K562 (cell line): ENCODE measurements at regions not wholly inside any gene's neighbourhood (a gene's known extent, or its start where the extent isn't known, plus 50 kb on each side); places are given as distances from the start of the nearest gene placed in this dataset.

Experiments used
- ATAC-seq: fragments of 200-7000 bp; cut with Tn5 transposase; 3 replicates; pipeline ENCODE4 v1.9.1; 2020; ENCODE audit warnings: moderate library complexity
- BruUV-seq: library from RNA; stranded (reverse); fragments of 400-500 nt; replicated peaks from 2 replicates; lab custom pipeline; 2021; lab: Mats Ljungman, UMichigan
- CTCF ChIA-PET: fragments of 300-600 bp; formaldehyde crosslinking; extraction: SDS; loops from one replicate; lab custom pipeline; 2021; ENCODE audit warnings: low intra/inter-chr PET ratio; lab: Yijun Ruan, JAX
- POLR2A ChIA-PET: fragments of 300-600, 350-650 bp; sonication (Branson Sonifier 250); formaldehyde crosslinking; extraction: SDS; loops from one replicate; lab custom pipeline; 2021; ENCODE audit warnings: antibody characterized with exemption, inconsistent platforms; lab: Yijun Ruan, JAX
- DNase-seq, 4 experiments: peaks; one replicate each; pipeline versions ENCODE4 v3.0.0 to v3.0.0-alpha.2; 2011 to 2018; ENCODE audit warnings: low spot score in 3 of 4, mixed read lengths in 3 of 4; ENCODE audit errors: extremely low read depth in 1 of 4
- FAIRE-seq: peaks from 2 replicates; lab custom pipeline; 2011; peaks lifted over from hg19 to GRCh38; lab: Jason Lieb, UNC
- H2AFZ ChIP-seq: 2 replicates; pipeline ENCODE4 v1.6.0; 2011; ENCODE audit warnings: low read depth, low read length, control low read depth, inconsistent platforms
- H3K27ac ChIP-seq: fragments of 200-600 bp; 3 replicates; pipeline ENCODE4 v1.8.0; 2011; ENCODE audit warnings: low read depth, mild to moderate bottlenecking, control low read depth, inconsistent platforms, low read length, moderate library complexity, mixed read lengths; ENCODE audit errors: extremely low read depth
- H3K27me3 ChIP-seq, 2 experiments: fragments of 300-600 bp in 1 of 2; 2 replicates in 1 of 2; 3 replicates in 1 of 2; pipeline versions ENCODE4 v1.6.0 to v1.8.0; 2011; ENCODE audit warnings: inconsistent platforms in 2 of 2, low read length in 2 of 2, mild to moderate bottlenecking in 1 of 2, mixed read lengths in 1 of 2, moderate library complexity in 1 of 2; ENCODE audit not compliant: control insufficient read depth in 2 of 2, insufficient read depth in 2 of 2
- H3K36me3 ChIP-seq: fragments of 300-600 bp; 3 replicates; pipeline ENCODE4 v1.8.0; 2011; ENCODE audit warnings: mild to moderate bottlenecking, low read length, inconsistent platforms; ENCODE audit not compliant: control insufficient read depth, insufficient read depth
- H3K4me1 ChIP-seq, 2 experiments: fragments of 200-600 bp in 1 of 2; replicated peaks in 1 of 2; 2 replicates in 1 of 2; 3 replicates in 1 of 2; pipeline versions ENCODE4 v1.5.1 to v1.8.0; 2011; ENCODE audit warnings: inconsistent platforms in 2 of 2, low read length in 2 of 2, mild to moderate bottlenecking in 1 of 2, mixed read lengths in 1 of 2, moderate library complexity in 1 of 2; ENCODE audit not compliant: control insufficient read depth in 2 of 2, insufficient read depth in 2 of 2
- H3K4me2 ChIP-seq: 2 replicates; pipeline ENCODE4 v1.6.1; 2011; ENCODE audit warnings: low read length, control low read depth, inconsistent platforms, mixed read lengths; ENCODE audit not compliant: insufficient read depth
- H3K4me3 ChIP-seq: fragments of 200-600 bp; sonication (generic), shearing (Covaris generic); 2 replicates; pipeline ENCODE4 v1.5.1; 2016; ENCODE audit warnings: control low read depth, inconsistent platforms
- H3K79me2 ChIP-seq: fragments of 200-600 bp; 3 replicates; pipeline ENCODE4 v1.8.0; 2011; ENCODE audit warnings: low read length, inconsistent platforms; ENCODE audit not compliant: control insufficient read depth, insufficient read depth
- H3K9ac ChIP-seq, 2 experiments: 2 replicates each; pipeline versions ENCODE4 v1.6.0 to v1.6.1; 2011; ENCODE audit warnings: low read depth in 2 of 2, low read length in 2 of 2, control low read depth in 1 of 2, inconsistent platforms in 1 of 2, mild to moderate bottlenecking in 1 of 2, mixed read lengths in 1 of 2; ENCODE audit not compliant: insufficient read depth in 1 of 2
- H3K9me1 ChIP-seq: one replicate; pipeline ENCODE4 v1.6.0; 2011; ENCODE audit warnings: inconsistent platforms, mild to moderate bottlenecking, low read length, moderate library complexity; ENCODE audit not compliant: control insufficient read depth, insufficient read depth
- H3K9me3 ChIP-seq: replicated peaks from 2 replicates; pipeline ENCODE4 v1.5.1; 2011; ENCODE audit warnings: low read depth, low read length, inconsistent platforms; ENCODE audit not compliant: control insufficient read depth, insufficient read depth
- H4K20me1 ChIP-seq: replicated peaks from 2 replicates; pipeline ENCODE4 v1.6.1; 2011; ENCODE audit warnings: low read length, inconsistent platforms, mixed read lengths; ENCODE audit not compliant: control insufficient read depth, insufficient read depth
- ATF7 ChIP-seq: fragments of 450-650 bp; IDR thresholded peaks from 2 replicates; pipeline ENCODE4 v1.7.1; 2014; ENCODE audit warnings: mild to moderate bottlenecking, moderate library complexity
- EHMT2 ChIP-seq: fragments of 450-650 bp; IDR thresholded peaks from 2 replicates; pipeline ENCODE4 v1.6.1; 2018; ENCODE audit warnings: antibody characterized with exemption
- ERF ChIP-seq: fragments of 450-650 bp; formaldehyde crosslinking; IDR thresholded peaks from 2 replicates; pipeline ENCODE4 v1.4.0; 2020; ENCODE audit warnings: mild to moderate bottlenecking, mixed read lengths
- GTF3C2 ChIP-seq: IDR thresholded peaks from 3 replicates; pipeline ENCODE4 v1.6.1; 2011; ENCODE audit warnings: borderline replicate concordance, mild to moderate bottlenecking, moderate library complexity; ENCODE audit not compliant: insufficient read length; ENCODE audit errors: extremely low read depth
- HIVEP1 ChIP-seq: fragments of 250-450 bp; sonication (Bioruptor Pico); IDR thresholded peaks from 2 replicates; pipeline ENCODE4 v1.4.0; 2020; ENCODE audit warnings: mild to moderate bottlenecking
- MAFK ChIP-seq: IDR thresholded peaks from 2 replicates; pipeline ENCODE4 v1.6.1; 2011; ENCODE audit warnings: low read length, improper control_type of control experiment
- MYBL2 ChIP-seq, 2 experiments: fragments of 450-650 bp in 1 of 2; sonication (generic) in 1 of 2; formaldehyde crosslinking in 1 of 2; IDR thresholded peaks; 2 replicates each; pipeline versions ENCODE4 v1.6.1 to v1.8.1; 2017 to 2022; ENCODE audit warnings: borderline replicate concordance in 1 of 2, inconsistent platforms in 1 of 2, low read depth in 1 of 2, mild to moderate bottlenecking in 1 of 2, missing genetic modification reagents in 1 of 2, moderate library complexity in 1 of 2
- NCOA1 ChIP-seq: fragments of 450-650 bp; IDR thresholded peaks from 2 replicates; pipeline ENCODE4 v1.6.1; 2016; ENCODE audit warnings: low read depth
- PCBP2 ChIP-seq: fragments of 200-400 bp; formaldehyde crosslinking; IDR thresholded peaks from 2 replicates; pipeline ENCODE4 v1.6.1; 2018; ENCODE audit warnings: low read length, low read depth, mild to moderate bottlenecking, moderate library complexity; ENCODE audit not compliant: poor library complexity, severe bottlenecking
- PHB2 ChIP-seq: fragments of 450-650 bp; IDR thresholded peaks from 2 replicates; pipeline ENCODE4 v1.6.1; 2017; ENCODE audit warnings: low read depth
- POLR2G ChIP-seq: fragments of 200-400 bp; formaldehyde crosslinking; IDR thresholded peaks from 2 replicates; pipeline ENCODE4 v1.6.1; 2017; ENCODE audit warnings: low read depth, mild to moderate bottlenecking, antibody characterized with exemption, low read length, moderate library complexity
- PRPF4 ChIP-seq: fragments of 200-400 bp; formaldehyde crosslinking; IDR thresholded peaks from one replicate; pipeline ENCODE4 v1.6.1; 2017; ENCODE audit warnings: low read length, low read depth, mild to moderate bottlenecking; ENCODE audit not compliant: insufficient read depth, poor library complexity, severe bottlenecking
- SFPQ ChIP-seq: fragments of 200-400 bp; formaldehyde crosslinking; IDR thresholded peaks from 2 replicates; pipeline ENCODE4 v1.6.1; 2017; ENCODE audit warnings: mild to moderate bottlenecking, low read depth, low read length, moderate library complexity
- TBP ChIP-seq: optimal IDR thresholded peaks from 2 replicates; pipeline ENCODE3; 2011; ENCODE audit warnings: low read depth, low read length, improper control_type of control experiment
- XRCC5 ChIP-seq: fragments of 200-400 bp; formaldehyde crosslinking; IDR thresholded peaks from 2 replicates; pipeline ENCODE4 v1.6.1; 2017; ENCODE audit warnings: low read depth, mild to moderate bottlenecking, low read length
- ZNF253 ChIP-seq: fragments of 250-450 bp; sonication (Bioruptor Pico); conservative IDR thresholded peaks from 2 replicates; pipeline ENCODE4 v1.6.1; 2021; ENCODE audit warnings: mild to moderate bottlenecking
- ZNF707 ChIP-seq: fragments of 250-450 bp; sonication (Bioruptor Pico); conservative IDR thresholded peaks from 2 replicates; pipeline ENCODE4 v1.8.0; 2022; ENCODE audit warnings: inconsistent platforms, mild to moderate bottlenecking, moderate library complexity
- WGBS: fragments of 100-300 bp; shearing (Covaris generic); methylation state at CpG from one replicate; pipeline ENCODE4 v1.1.6; 2016; ENCODE audit warnings: low coverage, mixed read lengths; ENCODE audit not compliant: insufficient coverage; ENCODE audit errors: missing lambda C conversion rate; 5-methylcytosine and 5-hydroxymethylcytosine counted together
- in situ Hi-C: fragments of 300-500 bp; cut with MboI; formaldehyde crosslinking; loops from 4 replicates; pipeline ENCODE4 v1.15.0; 2018; ENCODE audit warnings: inconsistent platforms, mixed read lengths
- intact Hi-C: fragments of 100-400 bp; cut with micrococcal nuclease; formaldehyde crosslinking; loops from 2 replicates; pipeline ENCODE4 v1.14.2; 2022

GRCh38 chr7:120079022-120079421 lies 194.0 kb upstream of the KCND2 start:
- intact Hi-C loops, result no loop called here
- H3K79me2 ChIP-seq, result no peaks in the 10 kb centered on the region
- FAIRE-seq (no peak), ATAC-seq (peak; percentile 28; the same call in 1 of the 3 replicates), DNase-seq (no peak)
- H3K27me3 ChIP-seq, result no peaks in the 10 kb centered on the region
- BruUV-seq, result no TSS peak
- no peaks in the 10 kb centered on the region for H3K9me3 ChIP-seq
- no peaks in the 10 kb centered on the region for H3K9me1 ChIP-seq
- ChIA-PET POLR2A (no interaction called here), CTCF (no interaction called here)
- H4K20me1 ChIP-seq, result no peaks in the 10 kb centered on the region
- H3K4me2 ChIP-seq, result no peak overlapping the region
- H2AFZ ChIP-seq, result no peak overlapping the region
- in situ Hi-C loops, result no loop called here
- WGBS, result 16% methylated on average over 1 of the region's 1 CpG
- H3K36me3 ChIP-seq, result no peaks in the 10 kb centered on the region
- H3K4me1 ChIP-seq, result no peaks in the 10 kb centered on the region; a peak in 1 of 5 replicates
- no peak overlapping the region for H3K4me3 ChIP-seq
- no peak overlapping the region for H3K27ac ChIP-seq
- no peak overlapping the region for H3K9ac ChIP-seq
- TF ChIP-seq EHMT2, result 0 out of 2 replicates have a peak, but pooled peaks have one; percentile 29
- TF ChIP-seq TBP, result no peak
- no peak for TF ChIP-seq ZNF707 (CRISPR knock-in tag)
- no peak for TF ChIP-seq POLR2G
- TF ChIP-seq GTF3C2, result no peak
- TF ChIP-seq MAFK, result no peak
- no peak for TF ChIP-seq NCOA1
- no peak for TF ChIP-seq ERF (CRISPR knock-in tag)
- TF ChIP-seq PCBP2, result no peak
- TF ChIP-seq PHB2, result peak; percentile 20; the same call in 1 of the 2 replicates
- TF ChIP-seq HIVEP1 (CRISPR knock-in tag), result no peak
- no peak for TF ChIP-seq ZNF253 (CRISPR knock-in tag)
- TF ChIP-seq MYBL2 (IDR thresholded peaks at IDR 0.05; ENCODE audit: low read depth), result peak; percentile 30; the same call in 1 of the 2 replicates
- no peak for TF ChIP-seq MYBL2 (CRISPR knock-in tag; IDR thresholded peaks at IDR 0.05; ENCODE audit: borderline replicate concordance)
- TF ChIP-seq ATF7, result no peak
- TF ChIP-seq PRPF4, result no peak
- no peak for TF ChIP-seq XRCC5
- no peak for TF ChIP-seq SFPQ
